ENCODE measurements at regions not wholly inside any gene's neighbourhood (a gene's known extent, or its start where the extent isn't known, plus 50 kb on each side); places are given as distances from the start of the nearest gene placed in this dataset.

DNA sequence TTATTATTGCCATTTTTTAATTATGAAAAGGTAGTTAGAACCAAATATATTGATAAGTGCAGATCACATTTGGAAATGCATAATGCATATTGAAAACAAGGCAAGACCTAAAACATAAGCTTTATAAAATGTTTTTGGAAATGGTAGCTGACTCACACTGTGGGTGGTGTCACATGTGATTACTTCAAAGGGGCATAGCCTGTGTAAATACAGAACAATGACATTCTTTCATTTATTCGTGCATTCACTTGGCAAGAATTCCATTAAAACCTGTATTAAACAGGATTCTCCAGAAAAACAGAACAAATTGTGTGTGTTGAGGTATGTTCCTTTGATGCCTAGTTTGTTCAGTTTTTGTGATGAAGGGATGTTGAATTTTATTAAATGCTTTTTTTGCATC lies 427.3 kb upstream of the ST6GAL2 start:
- Mint-ChIP-seq H3K4me3 (no peak overlapping the region), H3K9me3 (peaks cover 7% of the 10 kb centered on the region), H3K27me3 (ENCODE audit: low read depth, poor library complexity) (no peaks in the 10 kb centered on the region), H3K27ac (no peak overlapping the region), H3K36me3 (ENCODE audit: low read depth) (no peaks in the 10 kb centered on the region), H3K4me1 (no peaks in the 10 kb centered on the region)
- no peak for DNase-seq
- TF ChIP-seq, protein P1, sequence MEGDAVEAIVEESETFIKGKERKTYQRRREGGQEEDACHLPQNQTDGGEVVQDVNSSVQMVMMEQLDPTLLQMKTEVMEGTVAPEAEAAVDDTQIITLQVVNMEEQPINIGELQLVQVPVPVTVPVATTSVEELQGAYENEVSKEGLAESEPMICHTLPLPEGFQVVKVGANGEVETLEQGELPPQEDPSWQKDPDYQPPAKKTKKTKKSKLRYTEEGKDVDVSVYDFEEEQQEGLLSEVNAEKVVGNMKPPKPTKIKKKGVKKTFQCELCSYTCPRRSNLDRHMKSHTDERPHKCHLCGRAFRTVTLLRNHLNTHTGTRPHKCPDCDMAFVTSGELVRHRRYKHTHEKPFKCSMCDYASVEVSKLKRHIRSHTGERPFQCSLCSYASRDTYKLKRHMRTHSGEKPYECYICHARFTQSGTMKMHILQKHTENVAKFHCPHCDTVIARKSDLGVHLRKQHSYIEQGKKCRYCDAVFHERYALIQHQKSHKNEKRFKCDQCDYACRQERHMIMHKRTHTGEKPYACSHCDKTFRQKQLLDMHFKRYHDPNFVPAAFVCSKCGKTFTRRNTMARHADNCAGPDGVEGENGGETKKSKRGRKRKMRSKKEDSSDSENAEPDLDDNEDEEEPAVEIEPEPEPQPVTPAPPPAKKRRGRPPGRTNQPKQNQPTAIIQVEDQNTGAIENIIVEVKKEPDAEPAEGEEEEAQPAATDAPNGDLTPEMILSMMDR (IDR thresholded peaks at IDR 0.05): no peak

- TF ChIP-seq, protein P1 (IDR thresholded peaks at IDR 0.05): no peak
- H3K9me3 Mint-ChIP-seq: no peaks in the 10 kb centered on the region
- no peak overlapping the region for H3K27ac Mint-ChIP-seq
- H3K4me1 Mint-ChIP-seq: peaks cover 5% of the 10 kb centered on the region
- no peak for DNase-seq
- H3K4me3 Mint-ChIP-seq: no peak overlapping the region
- peaks cover 5% of the 10 kb centered on the region for H3K27me3 Mint-ChIP-seq (ENCODE audit: low read depth, poor library complexity)
- no peaks in the 10 kb centered on the region for H3K36me3 Mint-ChIP-seq (ENCODE audit: low read depth)
These were observed 434.9 kb upstream of the ST6GAL2 start for GRCh38 chr2:107320881-107321280.

- Mint-ChIP-seq H3K36me3 (ENCODE audit: low read depth) (no peaks in the 10 kb centered on the region), H3K4me1 (peaks cover 5% of the 10 kb centered on the region), H3K9me3 (peaks cover 8% of the 10 kb centered on the region), H3K27ac (no peak overlapping the region), H3K27me3 (ENCODE audit: low read depth, poor library complexity) (peaks cover 5% of the 10 kb centered on the region), H3K4me3 (no peak overlapping the region)
- TF ChIP-seq, protein P1 (IDR thresholded peaks at IDR 0.05): no peak
- DNase-seq: no peak
These were observed 436.4 kb upstream of the ST6GAL2 start for GRCh38 chr2:107322416-107322815.

DNA sequence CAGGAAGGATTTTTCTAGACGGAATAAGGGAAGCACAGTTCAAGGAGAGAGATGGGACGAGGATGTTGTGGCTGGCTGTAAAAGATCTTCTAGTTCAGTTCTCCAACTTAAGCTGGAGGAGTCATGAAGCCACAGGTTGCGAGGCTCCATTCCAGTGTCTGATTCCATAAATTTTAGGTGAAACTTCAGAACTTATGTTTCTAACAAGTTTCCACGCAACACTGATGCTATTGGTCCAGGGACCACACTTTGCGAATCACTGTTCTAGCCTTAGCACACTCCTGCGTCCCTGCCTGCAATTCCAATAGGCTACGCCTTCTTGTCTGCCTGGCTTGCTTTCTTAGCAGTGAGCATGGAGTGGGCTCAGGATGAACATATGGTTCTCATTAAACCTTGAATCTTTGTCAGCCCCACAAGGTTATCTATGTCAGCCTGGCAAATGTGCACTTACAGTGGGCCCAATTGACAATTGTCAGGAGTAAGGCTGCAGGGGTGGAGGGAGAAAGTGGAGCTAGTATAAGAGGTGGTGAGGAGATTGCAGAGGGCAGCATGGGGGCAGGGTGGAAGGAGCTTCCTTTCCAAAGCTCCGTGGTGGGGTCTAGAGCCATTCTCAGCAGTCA lies 438.1 kb upstream of the ST6GAL2 start:
- Mint-ChIP-seq H3K36me3 (ENCODE audit: low read depth) (peaks cover 7% of the 10 kb centered on the region), H3K27ac (no peak overlapping the region), H3K4me1 (peaks cover 5% of the 10 kb centered on the region), H3K9me3 (peaks cover 18% of the 10 kb centered on the region), H3K27me3 (ENCODE audit: low read depth, poor library complexity) (peaks cover 5% of the 10 kb centered on the region), H3K4me3 (no peak overlapping the region)
- TF ChIP-seq, protein P1 (IDR thresholded peaks at IDR 0.05): no peak
- DNase-seq: no peak

- Mint-ChIP-seq H3K36me3 (ENCODE audit: low read depth) (peaks cover 7% of the 10 kb centered on the region), H3K27ac (no peak overlapping the region), H3K27me3 (ENCODE audit: low read depth, poor library complexity) (peaks cover 5% of the 10 kb centered on the region), H3K4me3 (no peak overlapping the region), H3K9me3 (peaks cover 30% of the 10 kb centered on the region), H3K4me1 (peaks cover 5% of the 10 kb centered on the region)
- TF ChIP-seq, protein P1 (IDR thresholded peaks at IDR 0.05): no peak
- DNase-seq: no peak
These were observed 440.2 kb upstream of the ST6GAL2 start for GRCh38 chr2:107325981-107326786.

Data from nephron progenitor cell (in vitro differentiated cells).